K562 (cell line): ENCODE measurements at regions not wholly inside any gene's neighbourhood (a gene's known extent, or its start where the extent isn't known, plus 50 kb on each side); places are given as distances from the start of the nearest gene placed in this dataset.

Experiments
- CBX2 ChIP-seq: fragments of 200-600 bp; sonication (generic); IDR thresholded peaks from one replicate; pipeline ENCODE4 v1.6.1; 2012; ENCODE audit warnings: mild to moderate bottlenecking, low read length, inconsistent platforms; ENCODE audit not compliant: insufficient read depth, poor library complexity, severe bottlenecking
- KLF1 ChIP-seq: fragments of 450-650 bp; IDR thresholded peaks from 2 replicates; pipeline ENCODE4 v1.6.1; 2016; ENCODE audit warnings: missing genetic modification characterization, missing compliant biosample characterization
- SMC3 ChIP-seq: conservative IDR thresholded peaks from 2 replicates; pipeline ENCODE4 v1.6.1; 2011; ENCODE audit warnings: low read depth, low read length, improper control_type of control experiment; ENCODE audit not compliant: insufficient read depth
- TF ChIP-seq, protein P1 (sequence below), 2 experiments: fragments of 450-650 bp in 1 of 2; sonication (generic) in 1 of 2; formaldehyde crosslinking in 1 of 2; IDR thresholded peaks; 2 replicates each; pipeline versions ENCODE4 v1.7.1 to v1.9.0; 2016 to 2022; ENCODE audit warnings: inconsistent platforms in 1 of 2, mild to moderate bottlenecking in 1 of 2, missing genetic modification reagents in 1 of 2

DNA sequence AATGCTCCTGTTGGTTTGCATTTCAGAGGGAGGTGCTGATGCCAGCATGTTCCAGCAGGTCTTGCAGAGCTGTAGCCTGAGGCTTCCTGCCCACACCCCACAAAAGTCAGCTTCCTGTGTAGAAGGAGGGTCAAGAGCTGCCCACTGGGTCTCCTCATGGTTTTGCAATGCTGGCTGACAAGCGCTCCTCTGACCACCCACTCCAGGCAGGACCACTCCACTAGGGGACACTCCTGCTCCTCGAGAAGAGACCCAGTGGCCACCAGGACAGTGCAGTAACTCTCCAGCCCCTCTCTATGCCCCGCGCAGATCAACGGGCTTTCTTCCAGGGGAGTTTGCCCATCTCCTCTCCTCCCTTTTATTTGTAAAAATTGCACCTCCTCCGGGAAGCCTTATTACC is 72.9 kb upstream of the UQCRFS1 start (continued):
- TF ChIP-seq, protein P1, sequence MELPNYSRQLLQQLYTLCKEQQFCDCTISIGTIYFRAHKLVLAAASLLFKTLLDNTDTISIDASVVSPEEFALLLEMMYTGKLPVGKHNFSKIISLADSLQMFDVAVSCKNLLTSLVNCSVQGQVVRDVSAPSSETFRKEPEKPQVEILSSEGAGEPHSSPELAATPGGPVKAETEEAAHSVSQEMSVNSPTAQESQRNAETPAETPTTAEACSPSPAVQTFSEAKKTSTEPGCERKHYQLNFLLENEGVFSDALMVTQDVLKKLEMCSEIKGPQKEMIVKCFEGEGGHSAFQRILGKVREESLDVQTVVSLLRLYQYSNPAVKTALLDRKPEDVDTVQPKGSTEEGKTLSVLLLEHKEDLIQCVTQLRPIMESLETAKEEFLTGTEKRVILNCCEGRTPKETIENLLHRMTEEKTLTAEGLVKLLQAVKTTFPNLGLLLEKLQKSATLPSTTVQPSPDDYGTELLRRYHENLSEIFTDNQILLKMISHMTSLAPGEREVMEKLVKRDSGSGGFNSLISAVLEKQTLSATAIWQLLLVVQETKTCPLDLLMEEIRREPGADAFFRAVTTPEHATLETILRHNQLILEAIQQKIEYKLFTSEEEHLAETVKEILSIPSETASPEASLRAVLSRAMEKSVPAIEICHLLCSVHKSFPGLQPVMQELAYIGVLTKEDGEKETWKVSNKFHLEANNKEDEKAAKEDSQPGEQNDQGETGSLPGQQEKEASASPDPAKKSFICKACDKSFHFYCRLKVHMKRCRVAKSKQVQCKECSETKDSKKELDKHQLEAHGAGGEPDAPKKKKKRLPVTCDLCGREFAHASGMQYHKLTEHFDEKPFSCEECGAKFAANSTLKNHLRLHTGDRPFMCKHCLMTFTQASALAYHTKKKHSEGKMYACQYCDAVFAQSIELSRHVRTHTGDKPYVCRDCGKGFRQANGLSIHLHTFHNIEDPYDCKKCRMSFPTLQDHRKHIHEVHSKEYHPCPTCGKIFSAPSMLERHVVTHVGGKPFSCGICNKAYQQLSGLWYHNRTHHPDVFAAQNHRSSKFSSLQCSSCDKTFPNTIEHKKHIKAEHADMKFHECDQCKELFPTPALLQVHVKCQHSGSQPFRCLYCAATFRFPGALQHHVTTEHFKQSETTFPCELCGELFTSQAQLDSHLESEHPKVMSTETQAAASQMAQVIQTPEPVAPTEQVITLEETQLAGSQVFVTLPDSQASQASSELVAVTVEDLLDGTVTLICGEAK (IDR thresholded peaks at IDR 0.05) = no peak
- TF ChIP-seq, protein P1 (CRISPR knock-in tag; IDR thresholded peaks at IDR 0.05) = no peak
- TF ChIP-seq SMC3 (0 out of 2 replicates have a peak, but pooled peaks have one; percentile 28), KLF1 (tag) (no peak), CBX2 (no peak)
